ENCODE measurements at regions not wholly inside any gene's neighbourhood (a gene's known extent, or its start where the extent isn't known, plus 50 kb on each side); places are given as distances from the start of the nearest gene placed in this dataset.
"Not testable (repeated sequence)": the region's sequence is repeated elsewhere in the genome, so short reads cannot be mapped to it uniquely, and the experiment has no call there.

DNA sequence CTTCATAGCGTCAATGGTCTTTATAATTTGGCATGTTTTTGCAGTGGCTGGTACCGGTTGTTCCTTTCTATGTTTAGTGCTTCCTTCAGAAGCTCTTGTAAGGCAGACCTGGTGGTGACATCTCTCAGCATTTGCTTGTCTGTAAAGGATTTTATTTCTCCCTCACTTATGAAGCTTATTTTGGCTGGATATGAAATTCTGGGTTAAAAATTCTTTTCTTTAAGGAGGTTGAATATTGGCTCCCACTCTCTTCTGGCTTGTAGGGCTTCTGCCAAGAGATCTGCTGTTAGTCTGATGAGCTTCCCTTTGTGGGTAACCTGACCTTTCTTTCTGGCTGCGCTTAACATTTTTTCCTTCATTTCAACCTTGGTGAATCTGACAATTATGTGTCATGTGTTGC is 250.0 kb upstream of the CTNNB1 start:
- TF ChIP-seq, protein P1, sequence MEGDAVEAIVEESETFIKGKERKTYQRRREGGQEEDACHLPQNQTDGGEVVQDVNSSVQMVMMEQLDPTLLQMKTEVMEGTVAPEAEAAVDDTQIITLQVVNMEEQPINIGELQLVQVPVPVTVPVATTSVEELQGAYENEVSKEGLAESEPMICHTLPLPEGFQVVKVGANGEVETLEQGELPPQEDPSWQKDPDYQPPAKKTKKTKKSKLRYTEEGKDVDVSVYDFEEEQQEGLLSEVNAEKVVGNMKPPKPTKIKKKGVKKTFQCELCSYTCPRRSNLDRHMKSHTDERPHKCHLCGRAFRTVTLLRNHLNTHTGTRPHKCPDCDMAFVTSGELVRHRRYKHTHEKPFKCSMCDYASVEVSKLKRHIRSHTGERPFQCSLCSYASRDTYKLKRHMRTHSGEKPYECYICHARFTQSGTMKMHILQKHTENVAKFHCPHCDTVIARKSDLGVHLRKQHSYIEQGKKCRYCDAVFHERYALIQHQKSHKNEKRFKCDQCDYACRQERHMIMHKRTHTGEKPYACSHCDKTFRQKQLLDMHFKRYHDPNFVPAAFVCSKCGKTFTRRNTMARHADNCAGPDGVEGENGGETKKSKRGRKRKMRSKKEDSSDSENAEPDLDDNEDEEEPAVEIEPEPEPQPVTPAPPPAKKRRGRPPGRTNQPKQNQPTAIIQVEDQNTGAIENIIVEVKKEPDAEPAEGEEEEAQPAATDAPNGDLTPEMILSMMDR (IDR thresholded peaks at IDR 0.05; ENCODE audit: poor library complexity) = not testable (repeated sequence)
- TF ChIP-seq EZH2 (IDR thresholded peaks at IDR 0.05; ENCODE audit: borderline replicate concordance); EZH2phosphoT487 (IDR thresholded peaks at IDR 0.05; ENCODE audit: low read depth, severe bottlenecking, unreplicated experiment): not testable (repeated sequence)

All from hepatocyte (in vitro differentiated cells).